A673 (cell line): ENCODE measurements at regions not wholly inside any gene's neighbourhood (a gene's known extent, or its start where the extent isn't known, plus 50 kb on each side); places are given as distances from the start of the nearest gene placed in this dataset.

Experiments used
- BruUV-seq: library from RNA; stranded (reverse); fragments of 400-500 nt; replicated peaks from 2 replicates; lab custom pipeline; 2021; lab: Mats Ljungman, UMichigan
- CTCF ChIA-PET: fragments of 300-600 bp; sonication (Branson Sonifier 250); formaldehyde crosslinking; loops from one replicate; lab custom pipeline; 2022; ENCODE audit warnings: antibody characterized with exemption; lab: Charles Lee
- POLR2A ChIA-PET: fragments of 300-600 bp; sonication (Branson Sonifier 250); formaldehyde crosslinking; loops from one replicate; lab custom pipeline; 2022; ENCODE audit warnings: antibody characterized with exemption; ENCODE audit not compliant: low non-redundant PET; lab: Charles Lee
- DNase-seq: peaks from one replicate; pipeline ENCODE4 v3.0.0-alpha.2; 2015; ENCODE audit warnings: low spot score
- H3K27ac ChIP-seq: fragments of 200-600 bp; sonication (generic); 2 replicates; pipeline ENCODE4 v1.5.1; 2016; ENCODE audit warnings: mixed run types, low read depth, mild to moderate bottlenecking, mixed read lengths, antibody characterized with exemption, low read length; ENCODE audit not compliant: poor library complexity, severe bottlenecking
- H3K27me3 ChIP-seq: fragments of 200-600 bp; sonication (generic); replicated peaks from 2 replicates; pipeline ENCODE4 v1.6.1; 2017; ENCODE audit warnings: mixed run types, low read depth, mild to moderate bottlenecking, mixed read lengths, antibody characterized with exemption, low read length; ENCODE audit not compliant: insufficient read depth, poor library complexity
- H3K36me3 ChIP-seq: fragments of 200-600 bp; sonication (generic); 2 replicates; pipeline ENCODE4 v1.6.1; 2016; ENCODE audit warnings: mixed run types, mild to moderate bottlenecking, mixed read lengths, antibody characterized with exemption, low read length; ENCODE audit not compliant: insufficient read depth, poor library complexity, severe bottlenecking
- H3K4me1 ChIP-seq: fragments of 200-600 bp; sonication (generic); 2 replicates; pipeline ENCODE4 v1.6.1; 2017; ENCODE audit warnings: mixed run types, mild to moderate bottlenecking, mixed read lengths, antibody characterized with exemption, low read length; ENCODE audit not compliant: insufficient read depth, poor library complexity, severe bottlenecking
- H3K4me3 ChIP-seq: fragments of 200-600 bp; sonication (generic); 2 replicates; pipeline ENCODE4 v1.5.1; 2016; ENCODE audit warnings: low read depth, mixed run types, mild to moderate bottlenecking, mixed read lengths, low read length; ENCODE audit not compliant: poor library complexity, severe bottlenecking
- H3K9me3 ChIP-seq: fragments of 200-600 bp; sonication (generic); 2 replicates; pipeline ENCODE4 v1.6.1; 2016; ENCODE audit warnings: mixed run types, low read depth, mild to moderate bottlenecking, mixed read lengths, antibody characterized with exemption, low read length; ENCODE audit not compliant: poor library complexity, severe bottlenecking
- EZH2 ChIP-seq: fragments of 200-600 bp; sonication (generic); IDR thresholded peaks from 2 replicates; pipeline ENCODE4 v1.6.1; 2017; ENCODE audit warnings: borderline replicate concordance, low read depth, mild to moderate bottlenecking, mixed read lengths, antibody characterized with exemption, low read length; ENCODE audit not compliant: poor library complexity, severe bottlenecking
- intact Hi-C: fragments of 100-400 bp; cut with micrococcal nuclease; formaldehyde crosslinking; loops from one replicate; pipeline ENCODE4 v1.10.0; 2022; ENCODE audit not compliant: unreplicated experiment
- TF ChIP-seq, protein P1 (sequence below): fragments of 300-800, 200-600 bp; sonication (generic); conservative IDR thresholded peaks from 2 replicates; pipeline ENCODE4 v1.5.1; 2017; ENCODE audit warnings: low read depth, mild to moderate bottlenecking, antibody characterized with exemption, low read length, moderate library complexity, mixed read lengths

DNA sequence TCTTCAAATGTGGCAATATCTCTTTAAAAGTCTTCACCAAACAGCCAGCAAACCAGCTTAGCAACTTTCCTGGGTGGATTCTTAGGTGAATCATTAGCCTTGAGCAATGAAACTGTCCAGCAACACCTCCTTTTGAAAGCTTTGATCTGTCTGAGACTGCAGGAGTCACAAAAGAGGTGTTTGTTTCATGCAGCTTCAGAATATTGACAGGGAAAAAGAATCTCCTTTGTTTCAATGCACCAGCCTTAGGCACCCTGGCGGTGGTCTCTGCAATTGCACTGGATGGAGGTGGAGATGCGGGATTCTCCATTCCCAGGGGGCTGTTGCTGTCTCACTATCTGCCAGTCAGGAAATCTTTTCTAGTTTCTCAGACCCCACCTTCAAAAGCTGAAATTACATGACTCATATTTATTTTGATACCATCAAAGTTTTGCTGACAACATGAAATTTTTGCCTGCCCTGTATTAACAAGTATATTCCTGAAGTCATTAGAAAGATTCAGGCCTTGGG is 76.0 kb upstream of the DSG1 start:
- no peaks in the 10 kb centered on the region for H3K4me1 ChIP-seq
- DNase-seq, result peak; percentile 39
- H3K9me3 ChIP-seq, result no peaks in the 10 kb centered on the region
- no peak for TF ChIP-seq EZH2
- TF ChIP-seq, protein P1, sequence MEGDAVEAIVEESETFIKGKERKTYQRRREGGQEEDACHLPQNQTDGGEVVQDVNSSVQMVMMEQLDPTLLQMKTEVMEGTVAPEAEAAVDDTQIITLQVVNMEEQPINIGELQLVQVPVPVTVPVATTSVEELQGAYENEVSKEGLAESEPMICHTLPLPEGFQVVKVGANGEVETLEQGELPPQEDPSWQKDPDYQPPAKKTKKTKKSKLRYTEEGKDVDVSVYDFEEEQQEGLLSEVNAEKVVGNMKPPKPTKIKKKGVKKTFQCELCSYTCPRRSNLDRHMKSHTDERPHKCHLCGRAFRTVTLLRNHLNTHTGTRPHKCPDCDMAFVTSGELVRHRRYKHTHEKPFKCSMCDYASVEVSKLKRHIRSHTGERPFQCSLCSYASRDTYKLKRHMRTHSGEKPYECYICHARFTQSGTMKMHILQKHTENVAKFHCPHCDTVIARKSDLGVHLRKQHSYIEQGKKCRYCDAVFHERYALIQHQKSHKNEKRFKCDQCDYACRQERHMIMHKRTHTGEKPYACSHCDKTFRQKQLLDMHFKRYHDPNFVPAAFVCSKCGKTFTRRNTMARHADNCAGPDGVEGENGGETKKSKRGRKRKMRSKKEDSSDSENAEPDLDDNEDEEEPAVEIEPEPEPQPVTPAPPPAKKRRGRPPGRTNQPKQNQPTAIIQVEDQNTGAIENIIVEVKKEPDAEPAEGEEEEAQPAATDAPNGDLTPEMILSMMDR, result peak; percentile 49
- CTCF ChIA-PET, result no interaction called here
- POLR2A ChIA-PET, result no interaction called here
- no peaks in the 10 kb centered on the region for H3K36me3 ChIP-seq
- H3K27ac ChIP-seq, result no peak overlapping the region
- no peaks in the 10 kb centered on the region for H3K27me3 ChIP-seq
- intact Hi-C loops, result no loop called here
- no TSS peak for BruUV-seq
- H3K4me3 ChIP-seq, result no peak overlapping the region

DNA sequence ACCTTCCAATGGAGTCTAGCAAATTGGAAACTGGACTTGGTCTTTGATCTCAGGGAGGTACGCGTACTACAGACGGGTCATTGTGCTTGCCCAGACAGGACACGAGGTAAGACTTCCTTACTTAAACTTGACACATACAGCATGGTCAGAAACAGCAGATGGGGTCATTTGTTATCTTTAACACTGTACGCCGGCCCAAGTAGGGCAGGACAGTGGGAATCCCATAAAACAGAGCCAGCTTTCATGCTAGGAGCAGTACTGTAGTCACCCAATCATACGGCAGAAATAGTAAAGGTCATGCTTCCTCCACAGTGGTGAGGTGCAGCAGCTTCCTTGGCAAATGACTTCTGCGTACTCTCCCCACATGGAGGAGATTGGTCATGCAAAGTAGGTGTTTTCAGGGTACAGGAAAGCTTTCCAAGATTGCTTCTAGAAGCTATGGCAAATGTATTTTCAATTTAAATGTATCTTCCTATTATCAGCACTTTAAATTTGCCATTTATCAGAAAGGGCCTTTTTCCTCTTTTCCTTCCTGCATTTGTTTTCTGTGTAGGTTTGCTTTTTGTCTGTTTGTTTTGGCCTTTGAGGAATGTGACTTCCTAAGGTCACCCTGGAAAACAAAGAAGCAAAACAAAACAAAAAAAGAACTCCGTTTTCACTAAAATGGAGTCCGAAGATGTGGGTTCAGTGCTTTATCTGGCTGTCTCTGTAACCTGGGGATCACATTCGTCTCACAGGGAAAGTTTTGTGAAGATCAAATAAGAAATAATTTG is 74.0 kb upstream of the DSG1 start:
- Histone ChIP-seq H3K9me3 (no peaks in the 10 kb centered on the region), H3K27ac (no peak overlapping the region), H3K36me3 (no peaks in the 10 kb centered on the region), H3K4me1 (no peaks in the 10 kb centered on the region), H3K4me3 (no peak overlapping the region), H3K27me3 (no peaks in the 10 kb centered on the region)
- ChIA-PET POLR2A (interaction anchor here (0.6 kb wide), 1 partner anchor 850 kb away, joined by 3 read pairs; no protein-coding TSS in a partner anchor), CTCF (no interaction called here)
- BruUV-seq, result no TSS peak
- TF ChIP-seq, protein P1, result no peak
- TF ChIP-seq EZH2, result no peak
- intact Hi-C loops, result no loop called here
- DNase-seq, result no peak

DNA sequence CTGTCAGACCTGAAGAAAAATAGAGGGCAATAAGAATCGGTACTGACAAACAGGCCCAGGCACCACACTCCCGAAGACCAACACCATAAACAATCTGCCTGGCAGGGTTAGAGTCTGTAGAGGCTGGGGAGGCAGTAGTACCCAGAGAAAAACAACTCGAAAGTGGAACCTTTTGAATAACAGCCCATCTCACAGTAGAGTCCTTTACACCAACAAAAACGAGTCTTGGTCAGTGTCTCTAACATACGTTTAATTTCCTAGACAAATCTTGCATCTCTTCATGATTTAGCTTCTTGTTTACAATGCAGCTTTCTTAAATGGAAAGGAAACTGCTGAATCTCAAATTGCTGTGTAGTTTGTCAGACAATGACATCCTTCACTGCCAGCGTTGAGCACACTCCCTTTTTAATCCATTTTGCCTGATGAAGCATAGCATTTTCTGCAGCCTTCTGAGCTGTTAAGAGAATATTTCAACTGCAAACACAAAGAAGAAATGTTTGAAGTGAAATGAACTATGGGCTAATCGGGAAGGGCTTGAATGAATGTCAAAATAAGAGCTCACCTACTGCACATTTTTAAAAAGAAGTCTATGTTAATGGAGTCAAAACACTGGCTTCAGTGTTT is 73.1 kb upstream of the DSG1 start:
- Histone ChIP-seq H3K27ac (no peak overlapping the region), H3K36me3 (no peaks in the 10 kb centered on the region), H3K4me3 (no peak overlapping the region), H3K27me3 (no peaks in the 10 kb centered on the region), H3K9me3 (no peaks in the 10 kb centered on the region), H3K4me1 (no peaks in the 10 kb centered on the region)
- POLR2A ChIA-PET, result no interaction called here
- no peak for DNase-seq
- CTCF ChIA-PET, result no interaction called here
- no TSS peak for BruUV-seq
- intact Hi-C loops, result no loop called here
- TF ChIP-seq EZH2, result no peak
- TF ChIP-seq, protein P1, result no peak
